Right lobe of liver (tissue), 4 donors: ENCODE measurements at regions not wholly inside any gene's neighbourhood (a gene's known extent, or its start where the extent isn't known, plus 50 kb on each side); places are given as distances from the start of the nearest gene placed in this dataset.

ENCODE experiments used
- CTCF ChIP-seq, 4 donors: fragments of 200-600 bp in 3 of 4; fragments of 450-650 bp in 1 of 4; IDR thresholded peaks; one replicate each; pipeline versions ENCODE4 v1.5.1 to v1.8.0; 2016 to 2022; ENCODE audit warnings: antibody characterized with exemption in 4 of 4, mild to moderate bottlenecking in 2 of 4
- POLR2A ChIP-seq: fragments of 450-650 bp; IDR thresholded peaks from one replicate; pipeline ENCODE4 v1.6.1; 2017; ENCODE audit warnings: antibody characterized with exemption, mild to moderate bottlenecking
- donor health status: DM: no; HTN: no; CAD: no.
- donor health status: DM: no; HTN: no; CAD: no.
- donor health status: DM: no; HTN: yes; CAD: no.

GRCh38 chr2:4020153-4020552 lies 316.8 kb downstream of the DCDC2C start:
- TF ChIP-seq POLR2A (no peak), CTCF (IDR thresholded peaks at IDR 0.05) (no peak)
